ENCODE measurements at regions not wholly inside any gene's neighbourhood (a gene's known extent, or its start where the extent isn't known, plus 50 kb on each side); places are given as distances from the start of the nearest gene placed in this dataset.

DNA sequence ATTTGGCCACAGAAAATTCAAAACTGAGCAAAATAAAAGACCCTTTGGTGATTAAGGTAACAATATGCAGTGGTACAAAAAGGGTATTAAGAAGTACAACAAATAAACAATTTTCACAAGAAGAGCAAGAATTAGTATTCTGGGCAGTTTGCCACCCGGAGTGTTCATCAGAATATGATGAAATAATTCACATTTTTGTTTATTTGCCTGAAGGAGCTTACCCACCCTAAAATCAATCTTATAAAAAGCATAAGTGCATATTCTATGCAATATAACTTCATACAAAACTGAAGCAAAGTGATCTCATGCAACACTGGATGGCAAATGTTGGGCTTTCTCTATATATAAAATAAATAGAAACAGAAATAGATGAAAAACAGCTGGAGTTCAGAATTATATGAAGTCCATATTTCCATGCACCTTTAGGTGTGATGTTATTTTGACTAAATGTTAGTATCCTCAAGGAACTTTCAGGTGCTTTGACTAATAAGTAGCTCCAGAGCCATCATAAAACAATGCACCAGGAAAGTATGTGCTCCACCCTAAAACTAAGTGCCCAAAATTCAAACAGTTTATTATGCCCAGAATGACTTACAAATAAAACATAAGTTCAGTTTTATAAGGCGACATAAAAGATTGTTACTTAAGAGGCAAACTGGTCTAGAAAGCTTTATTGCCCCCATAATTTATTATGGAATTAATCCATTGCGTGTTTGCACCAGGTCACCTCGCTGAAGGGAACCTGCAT is 474.3 kb downstream of the SEMA3D start:
- no peak for TF ChIP-seq EZH2 (IDR thresholded peaks at IDR 0.05; ENCODE audit: borderline replicate concordance, low read length)
- TF ChIP-seq, protein P1, sequence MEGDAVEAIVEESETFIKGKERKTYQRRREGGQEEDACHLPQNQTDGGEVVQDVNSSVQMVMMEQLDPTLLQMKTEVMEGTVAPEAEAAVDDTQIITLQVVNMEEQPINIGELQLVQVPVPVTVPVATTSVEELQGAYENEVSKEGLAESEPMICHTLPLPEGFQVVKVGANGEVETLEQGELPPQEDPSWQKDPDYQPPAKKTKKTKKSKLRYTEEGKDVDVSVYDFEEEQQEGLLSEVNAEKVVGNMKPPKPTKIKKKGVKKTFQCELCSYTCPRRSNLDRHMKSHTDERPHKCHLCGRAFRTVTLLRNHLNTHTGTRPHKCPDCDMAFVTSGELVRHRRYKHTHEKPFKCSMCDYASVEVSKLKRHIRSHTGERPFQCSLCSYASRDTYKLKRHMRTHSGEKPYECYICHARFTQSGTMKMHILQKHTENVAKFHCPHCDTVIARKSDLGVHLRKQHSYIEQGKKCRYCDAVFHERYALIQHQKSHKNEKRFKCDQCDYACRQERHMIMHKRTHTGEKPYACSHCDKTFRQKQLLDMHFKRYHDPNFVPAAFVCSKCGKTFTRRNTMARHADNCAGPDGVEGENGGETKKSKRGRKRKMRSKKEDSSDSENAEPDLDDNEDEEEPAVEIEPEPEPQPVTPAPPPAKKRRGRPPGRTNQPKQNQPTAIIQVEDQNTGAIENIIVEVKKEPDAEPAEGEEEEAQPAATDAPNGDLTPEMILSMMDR (conservative IDR thresholded peaks at IDR 0.05 in 1 of 2, IDR thresholded peaks at IDR 0.05 in 1 of 2; ENCODE audit: extremely low read depth in 1 of 2, insufficient read depth in 1 of 2, low read depth in 1 of 2, low read length in 2 of 2), result no peak
